ENCODE measurements at regions not wholly inside any gene's neighbourhood (a gene's known extent, or its start where the extent isn't known, plus 50 kb on each side); places are given as distances from the start of the nearest gene placed in this dataset.
A peak's percentile ranks its signal among the peaks of the same experiment; 100 is the strongest.

GRCh38 chr7:22561895-22562593 lies 62.1 kb upstream of the STEAP1B start:
- DNase-seq, result no peak

DNA sequence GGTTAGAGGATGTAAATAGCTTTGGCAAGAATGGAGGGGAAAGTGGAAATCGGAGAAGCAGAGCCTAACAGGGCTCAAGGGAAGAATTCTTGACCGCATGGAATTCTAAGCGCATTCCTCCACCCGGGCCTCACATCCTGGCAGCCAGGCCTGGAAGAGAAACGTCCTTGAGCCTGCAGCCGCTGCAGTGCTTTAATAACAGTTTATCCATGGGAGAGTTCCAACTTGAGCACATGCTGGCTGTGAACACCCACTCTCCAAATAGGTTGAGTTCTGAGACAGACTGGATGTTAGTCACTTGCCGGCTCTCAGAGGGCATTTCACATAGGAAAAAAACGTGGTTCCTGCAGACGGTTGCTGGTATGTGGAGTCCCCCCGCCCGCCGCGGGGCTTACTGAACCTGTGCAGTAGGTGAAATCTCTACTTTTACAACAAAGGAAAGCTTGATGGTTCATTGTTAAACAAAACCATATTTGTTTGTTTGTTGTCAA lies 61.4 kb upstream of the STEAP1B start:
- DNase-seq, result no peak

DNA sequence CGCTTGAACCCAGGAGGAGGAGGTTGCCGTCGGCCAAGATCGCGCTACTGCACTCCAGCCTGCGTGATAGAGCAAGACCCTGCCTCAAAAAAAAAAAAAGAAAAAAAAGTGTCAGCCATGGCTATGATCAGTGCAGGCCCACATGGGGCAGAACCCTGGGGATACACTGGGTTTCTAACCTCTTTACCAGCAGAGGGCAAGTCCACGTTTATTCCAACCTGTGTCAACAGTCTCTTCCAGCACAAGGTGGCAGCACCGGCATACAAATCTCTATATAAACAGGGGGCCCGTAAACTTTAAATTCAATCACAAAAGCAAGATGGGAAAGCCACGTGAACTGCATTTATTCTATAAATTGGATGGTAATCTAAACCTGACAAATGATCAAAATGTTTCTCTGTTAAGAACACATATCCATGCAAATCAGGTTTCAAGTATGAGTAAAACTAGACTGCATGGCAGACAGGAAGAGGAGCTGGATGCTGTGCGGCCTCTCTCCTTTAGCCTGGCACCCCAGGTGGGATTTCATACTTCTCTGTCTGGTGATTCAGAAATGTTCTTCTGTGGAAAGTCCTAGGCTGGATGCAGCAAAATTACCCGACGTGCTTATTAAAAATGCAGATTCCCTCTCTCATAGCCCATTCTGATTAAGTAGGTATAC lies 60.0 kb upstream of the STEAP1B start:
- DNase-seq, result peak; percentile 50

- no peak for DNase-seq
Measured at GRCh38 chr7:22557167-22557566, 57.2 kb upstream of the STEAP1B start.

- no peak for DNase-seq
Measured at GRCh38 chr7:22555476-22555875, 55.5 kb upstream of the STEAP1B start.

GRCh38 chr7:22554184-22554583 lies 54.2 kb upstream of the STEAP1B start:
- DNase-seq, result no peak

- DNase-seq, result no peak
Measured at GRCh38 chr7:22551768-22552513, 52.0 kb upstream of the STEAP1B start.

DNA sequence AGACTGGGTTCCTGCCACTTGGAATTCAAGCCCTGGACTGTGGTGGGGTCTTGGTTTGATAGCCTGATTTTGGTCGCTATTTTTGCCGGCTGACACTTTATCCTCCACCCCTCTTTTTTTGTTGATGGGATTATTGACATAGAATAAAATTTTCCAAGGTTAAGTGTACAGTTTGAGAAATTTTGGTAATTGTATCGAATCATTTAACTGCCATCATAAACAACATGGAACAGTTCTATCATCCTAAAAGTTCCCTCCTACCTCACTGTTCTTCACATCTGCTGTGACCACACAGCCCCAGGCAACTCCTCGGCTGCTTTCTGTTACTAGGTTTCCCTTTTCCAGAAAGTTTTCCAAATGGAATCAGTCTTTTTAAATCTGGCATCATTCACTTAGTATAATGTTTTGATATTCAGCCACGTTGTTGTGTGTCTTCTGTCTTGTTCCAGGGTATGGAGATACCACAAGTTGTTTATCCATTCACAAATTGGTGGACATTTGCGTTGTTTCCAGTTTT lies 50.6 kb upstream of the STEAP1B start:
- no peak for DNase-seq

DNA sequence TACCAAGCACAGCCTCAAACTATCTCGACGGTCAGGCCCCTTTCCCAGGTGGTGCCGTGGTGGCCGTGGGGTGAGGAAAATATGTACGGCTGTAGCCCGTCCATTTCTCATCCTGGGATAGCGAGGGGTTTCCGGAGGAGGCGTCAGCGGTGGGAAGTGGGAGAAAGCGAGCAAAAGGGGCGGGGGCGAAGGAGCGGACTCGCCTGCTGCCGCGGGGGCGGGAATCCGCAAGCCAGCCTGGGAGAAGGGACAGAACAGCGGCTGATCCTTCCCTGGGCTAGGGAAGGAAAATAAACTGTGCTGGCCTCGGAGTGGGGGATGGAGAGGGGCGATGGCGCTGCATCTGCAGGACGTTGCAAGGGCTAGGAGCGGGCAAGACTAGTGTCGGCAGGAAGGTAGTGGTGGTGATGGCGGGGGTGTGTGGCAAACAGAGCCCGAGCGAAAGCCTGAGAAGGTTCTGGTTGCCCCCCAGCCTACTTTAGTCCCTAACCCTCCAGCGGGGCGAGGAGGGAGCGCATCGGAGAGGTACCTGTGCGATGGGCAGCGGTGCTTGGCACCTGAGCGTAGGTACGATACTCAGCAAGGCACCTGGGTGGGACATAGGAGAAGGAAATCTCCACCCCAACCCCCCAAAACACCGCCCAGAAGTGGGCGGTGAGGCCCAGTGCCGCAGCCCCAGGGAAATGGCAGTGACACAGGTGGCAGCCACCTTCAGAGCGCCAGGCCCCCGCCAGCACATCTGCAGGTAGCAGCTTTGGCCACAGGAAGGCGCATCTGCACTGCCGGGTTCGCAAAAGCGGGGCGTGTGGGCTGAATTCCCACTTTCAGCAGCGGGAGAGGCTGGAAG lies 49.9 kb upstream of the STEAP1B start:
- peak; percentile 26 for DNase-seq
